HG03097 (cell line): ENCODE measurements at regions not wholly inside any gene's neighbourhood (a gene's known extent, or its start where the extent isn't known, plus 50 kb on each side); places are given as distances from the start of the nearest gene placed in this dataset.

Experiments
- ATAC-seq: cut with Tn5 transposase; IDR thresholded peaks from one replicate; pipeline ENCODE4 v1.9.1; 2021; ENCODE audit not compliant: unreplicated experiment, low FRiP score

DNA sequence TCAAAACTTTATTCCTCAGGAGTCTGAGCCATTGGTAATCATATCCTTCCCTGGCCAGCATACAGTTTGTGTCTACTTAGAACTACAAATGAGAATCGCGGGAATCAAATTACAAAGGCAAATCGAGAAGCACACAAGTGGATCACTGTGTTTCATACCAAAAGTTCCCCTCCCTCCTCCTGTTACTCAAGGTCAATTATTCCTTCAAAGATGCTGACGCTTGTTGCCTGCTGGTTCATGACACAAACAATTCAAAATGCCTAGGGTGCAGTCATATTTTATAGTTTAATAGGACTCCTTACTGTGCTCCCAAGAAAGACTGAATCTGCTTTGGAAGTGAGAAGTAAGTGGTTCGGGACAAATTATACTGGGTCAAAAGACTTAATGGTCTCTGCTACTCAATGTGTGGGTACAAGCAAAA lies 93.0 kb upstream of the PBX1 start:
- no peak for ATAC-seq

DNA sequence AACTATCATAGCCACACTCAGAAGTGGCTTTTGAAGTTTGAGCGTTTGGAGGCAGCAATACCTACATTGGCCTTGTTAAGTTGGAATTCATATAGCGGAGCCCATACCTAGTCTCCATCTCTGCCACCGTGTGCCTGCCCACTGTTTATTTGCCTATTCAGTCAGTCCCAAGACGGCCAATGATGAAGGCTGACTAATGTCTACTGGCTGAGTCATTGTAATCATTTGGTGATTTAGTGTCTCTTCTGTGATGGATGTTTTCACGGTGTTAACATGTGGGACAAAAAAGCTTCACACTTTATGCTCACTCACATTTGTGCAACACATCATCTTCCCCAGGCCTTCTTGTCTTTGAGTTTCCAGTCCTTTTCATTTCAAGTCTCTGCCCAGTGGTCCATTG lies 92.6 kb upstream of the PBX1 start:
- no peak for ATAC-seq

DNA sequence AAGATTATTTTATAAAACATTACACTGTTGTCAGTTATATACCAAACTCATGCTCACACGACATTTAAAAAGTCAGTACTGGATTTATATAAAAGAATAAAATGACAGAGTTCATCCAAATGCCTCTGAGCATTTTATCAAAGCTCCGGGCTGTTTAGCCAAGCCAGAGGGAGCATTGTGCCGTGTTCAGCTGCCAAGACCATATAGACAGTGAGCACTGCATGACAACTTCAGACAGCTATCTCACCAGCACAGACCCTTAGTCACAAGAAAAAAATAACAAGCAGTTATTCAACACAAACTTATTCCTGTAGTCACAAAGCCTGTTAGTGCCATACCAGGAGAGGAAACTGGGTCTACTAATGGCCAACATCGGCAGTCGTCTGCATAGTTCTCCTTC lies 88.0 kb upstream of the PBX1 start:
- no peak for ATAC-seq

DNA sequence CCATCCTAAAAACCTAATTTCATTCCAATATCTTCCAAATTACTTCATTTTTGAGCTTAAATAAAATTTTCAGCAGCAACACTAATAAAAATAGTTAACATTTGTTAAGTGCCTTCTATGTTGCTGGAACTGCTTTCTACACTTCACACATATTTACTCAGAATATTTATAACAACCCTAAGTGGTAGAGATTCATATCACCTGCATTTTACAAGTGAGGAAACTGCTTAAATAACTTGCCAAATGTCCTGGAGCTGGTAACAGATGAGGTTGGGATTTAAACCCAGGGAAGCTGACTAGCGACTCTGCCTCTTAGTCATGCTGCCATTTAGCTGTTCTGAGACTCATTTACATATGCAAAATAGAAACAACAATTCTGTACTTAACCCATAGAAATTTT lies 86.1 kb upstream of the PBX1 start:
- no peak for ATAC-seq

DNA sequence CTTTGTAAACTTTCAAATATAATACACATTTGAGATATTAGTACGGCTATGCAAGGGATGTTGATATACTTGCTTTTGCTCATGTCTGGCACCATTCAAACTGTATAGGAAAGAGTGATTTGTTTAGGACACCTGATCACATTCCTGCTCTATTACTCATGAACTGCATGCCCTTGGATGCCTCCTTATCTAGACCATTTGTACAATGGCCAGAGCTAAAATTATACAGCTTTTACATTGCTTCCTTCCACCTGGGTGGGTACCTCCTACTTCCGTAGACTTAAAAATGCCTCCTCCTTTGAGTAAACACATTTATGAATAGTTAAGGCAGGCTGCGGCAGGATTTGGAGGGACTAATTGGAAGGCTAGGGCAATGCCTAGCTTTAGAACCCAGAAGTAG lies 85.4 kb upstream of the PBX1 start:
- no peak for ATAC-seq

DNA sequence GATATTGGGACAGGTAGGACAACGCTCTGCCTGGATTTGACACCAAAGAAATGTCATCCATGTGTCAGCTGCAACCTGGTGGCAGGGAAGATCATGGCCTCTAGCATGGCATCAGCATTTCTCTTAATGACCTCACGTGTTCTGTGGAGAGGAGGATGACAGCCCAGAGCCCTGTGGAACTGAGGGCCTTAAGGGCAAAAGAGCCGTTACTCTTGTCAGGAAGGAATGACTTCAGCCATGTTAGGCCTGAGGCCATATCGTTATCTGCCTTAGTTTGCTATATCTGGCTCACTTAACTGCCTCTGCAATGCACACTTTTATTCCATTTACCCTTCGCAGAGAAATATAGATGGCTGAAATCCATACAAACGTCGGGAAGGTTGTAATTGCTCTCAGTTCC lies 83.2 kb upstream of the PBX1 start:
- no peak for ATAC-seq

DNA sequence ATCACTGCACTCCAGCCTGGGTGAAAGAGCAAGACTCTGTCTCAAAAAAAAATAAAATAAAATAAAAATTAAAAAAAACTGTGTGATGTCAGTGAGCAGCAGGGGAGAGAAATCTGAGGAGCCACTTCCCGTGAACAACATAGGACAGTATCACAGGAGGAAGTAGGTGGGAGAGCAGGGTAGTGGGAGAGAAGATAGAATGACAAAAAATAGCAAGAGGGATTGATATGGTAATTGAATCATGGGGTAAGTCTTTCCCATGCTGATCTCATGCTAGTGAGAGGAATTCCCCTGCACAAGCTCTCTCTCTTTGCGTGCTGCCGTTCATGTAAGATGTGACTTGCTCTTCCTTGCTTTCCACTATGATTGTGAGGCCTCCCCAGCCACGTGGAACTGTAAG lies 81.6 kb upstream of the PBX1 start:
- no peak for ATAC-seq

DNA sequence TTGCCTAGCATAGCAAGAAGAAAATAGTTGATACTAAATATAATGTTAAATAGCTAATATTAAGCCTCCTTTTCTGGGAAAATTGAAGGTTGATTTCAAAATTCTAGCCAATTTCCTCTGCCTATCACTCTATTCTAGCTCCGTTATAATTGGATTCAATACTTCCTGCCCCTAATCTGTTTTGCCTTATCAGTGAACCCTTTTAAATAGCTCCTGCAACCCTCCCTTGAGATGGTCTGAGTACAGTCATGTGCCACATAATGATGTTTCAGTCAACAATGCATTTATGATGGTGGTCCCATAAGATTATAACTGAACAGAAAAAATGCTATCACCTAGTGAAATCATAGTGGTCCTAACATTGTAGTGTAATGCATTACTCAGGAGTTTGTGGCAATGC lies 79.7 kb upstream of the PBX1 start:
- no peak for ATAC-seq

DNA sequence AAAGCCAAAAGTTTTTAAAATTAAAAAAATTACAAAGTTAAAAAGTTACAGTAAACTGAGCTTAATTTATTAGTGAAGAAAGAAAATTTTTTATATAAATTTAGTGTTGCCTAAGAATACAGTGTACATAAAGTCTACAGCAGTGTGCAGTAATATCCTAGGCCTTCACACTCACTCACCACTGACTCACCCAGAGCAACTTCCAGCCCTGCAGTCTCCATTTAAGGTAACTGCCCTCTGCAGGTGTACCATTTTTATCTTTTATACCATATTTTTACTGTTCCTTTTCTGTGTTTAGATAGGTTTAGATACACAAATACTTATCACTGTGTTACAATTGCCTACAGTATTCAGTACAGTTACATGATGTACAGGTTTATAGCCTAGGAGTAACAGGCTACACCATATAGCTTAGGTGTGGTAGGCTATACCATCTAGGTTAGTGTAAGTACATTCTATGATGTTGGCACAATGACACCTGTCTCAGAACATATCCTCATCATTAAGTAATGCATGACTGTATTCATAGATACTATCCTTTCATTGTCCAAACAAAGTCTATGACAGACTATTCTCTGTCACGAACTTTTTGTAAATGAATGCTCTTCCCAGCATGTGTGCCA lies 78.6 kb upstream of the PBX1 start:
- ATAC-seq, result no peak

DNA sequence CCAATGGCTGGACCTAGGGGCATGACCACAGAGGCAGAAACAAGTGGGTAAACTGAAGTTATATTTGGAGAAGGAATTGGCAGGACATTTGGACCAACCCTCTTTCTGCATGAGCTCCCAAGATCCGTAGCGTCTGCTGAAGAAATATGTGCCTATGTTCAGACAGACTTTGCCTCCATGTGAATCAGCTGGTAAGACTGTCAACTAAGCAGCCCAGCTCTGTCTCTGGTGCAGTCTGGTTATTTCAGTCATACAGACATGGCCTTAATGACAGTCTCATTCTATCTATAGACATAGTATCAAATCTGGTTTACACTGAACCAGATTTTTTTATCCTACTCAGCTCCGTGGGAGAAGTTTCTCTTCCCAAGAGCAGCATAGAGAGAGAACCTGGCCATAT lies 63.1 kb upstream of the PBX1 start:
- ATAC-seq, result no peak

DNA sequence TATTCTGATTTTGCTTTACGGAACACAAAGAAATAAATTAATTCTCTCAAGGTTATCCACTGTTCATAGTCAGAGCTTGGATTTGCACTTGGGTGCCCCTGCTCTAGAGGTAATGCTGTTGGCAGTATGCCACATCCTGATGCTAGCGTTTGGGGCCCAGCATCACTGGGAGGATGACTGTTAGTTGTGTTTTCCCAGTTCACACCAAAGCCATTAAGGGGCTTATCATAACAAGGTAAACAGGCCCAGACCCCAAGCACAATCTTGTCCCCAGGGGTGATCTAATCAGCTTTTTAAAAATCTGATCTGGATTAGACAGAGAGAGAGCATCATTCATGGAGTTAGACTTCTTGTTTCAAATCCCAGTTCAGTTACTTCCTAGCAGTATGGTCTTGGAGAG lies 60.2 kb upstream of the PBX1 start:
- no peak for ATAC-seq

DNA sequence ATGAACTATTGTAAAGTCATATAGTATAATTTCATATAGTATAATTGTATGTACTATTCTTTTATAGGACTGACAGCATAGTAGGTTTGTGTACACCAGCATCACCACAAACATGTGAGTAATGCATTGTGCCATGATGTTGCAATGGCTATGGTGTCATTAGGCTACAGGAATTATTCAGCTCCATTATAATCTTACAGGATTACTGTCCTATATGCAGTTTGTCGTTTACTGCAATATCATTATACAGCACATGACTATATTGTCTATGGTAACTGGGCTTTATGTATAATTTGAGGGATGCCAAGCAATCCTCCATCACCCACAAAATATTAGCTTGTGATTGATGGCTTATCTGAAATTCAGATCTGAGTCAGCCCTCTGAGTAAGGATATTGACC lies 54.2 kb upstream of the PBX1 start:
- no peak for ATAC-seq
